GM20000 (cell line): ENCODE measurements at regions not wholly inside any gene's neighbourhood (a gene's known extent, or its start where the extent isn't known, plus 50 kb on each side); places are given as distances from the start of the nearest gene placed in this dataset.

Experiments
- DNase-seq: peaks from one replicate; pipeline ENCODE4 v3.0.0; 2012; ENCODE audit warnings: low spot score
- TF ChIP-seq, protein P1 (sequence below): IDR thresholded peaks from 2 replicates; pipeline ENCODE4 v1.5.1; 2012; ENCODE audit warnings: mild to moderate bottlenecking, control low read depth; ENCODE audit errors: extremely low read depth, missing control alignments

DNA sequence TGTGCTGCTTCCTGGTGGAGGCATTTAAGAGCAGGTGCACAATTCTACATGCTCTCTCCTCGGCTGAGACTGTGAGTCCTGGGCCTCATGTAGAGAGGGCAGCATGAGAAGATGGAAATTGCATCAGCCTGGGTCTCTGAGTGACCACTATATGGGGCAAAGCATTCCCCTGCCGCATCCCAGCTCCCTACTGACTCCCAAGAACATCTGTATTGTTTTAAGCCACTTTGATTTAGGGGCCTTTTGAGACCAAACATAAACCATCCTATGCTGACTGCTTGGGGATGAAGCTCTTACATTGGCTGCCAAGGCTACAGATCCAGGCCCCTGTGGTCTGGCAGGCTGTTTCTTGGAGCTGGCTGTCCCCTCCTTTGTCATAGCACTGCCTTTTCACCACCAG is 101.3 kb upstream of the TBX20 start:
- TF ChIP-seq, protein P1, sequence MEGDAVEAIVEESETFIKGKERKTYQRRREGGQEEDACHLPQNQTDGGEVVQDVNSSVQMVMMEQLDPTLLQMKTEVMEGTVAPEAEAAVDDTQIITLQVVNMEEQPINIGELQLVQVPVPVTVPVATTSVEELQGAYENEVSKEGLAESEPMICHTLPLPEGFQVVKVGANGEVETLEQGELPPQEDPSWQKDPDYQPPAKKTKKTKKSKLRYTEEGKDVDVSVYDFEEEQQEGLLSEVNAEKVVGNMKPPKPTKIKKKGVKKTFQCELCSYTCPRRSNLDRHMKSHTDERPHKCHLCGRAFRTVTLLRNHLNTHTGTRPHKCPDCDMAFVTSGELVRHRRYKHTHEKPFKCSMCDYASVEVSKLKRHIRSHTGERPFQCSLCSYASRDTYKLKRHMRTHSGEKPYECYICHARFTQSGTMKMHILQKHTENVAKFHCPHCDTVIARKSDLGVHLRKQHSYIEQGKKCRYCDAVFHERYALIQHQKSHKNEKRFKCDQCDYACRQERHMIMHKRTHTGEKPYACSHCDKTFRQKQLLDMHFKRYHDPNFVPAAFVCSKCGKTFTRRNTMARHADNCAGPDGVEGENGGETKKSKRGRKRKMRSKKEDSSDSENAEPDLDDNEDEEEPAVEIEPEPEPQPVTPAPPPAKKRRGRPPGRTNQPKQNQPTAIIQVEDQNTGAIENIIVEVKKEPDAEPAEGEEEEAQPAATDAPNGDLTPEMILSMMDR: no peak

DNA sequence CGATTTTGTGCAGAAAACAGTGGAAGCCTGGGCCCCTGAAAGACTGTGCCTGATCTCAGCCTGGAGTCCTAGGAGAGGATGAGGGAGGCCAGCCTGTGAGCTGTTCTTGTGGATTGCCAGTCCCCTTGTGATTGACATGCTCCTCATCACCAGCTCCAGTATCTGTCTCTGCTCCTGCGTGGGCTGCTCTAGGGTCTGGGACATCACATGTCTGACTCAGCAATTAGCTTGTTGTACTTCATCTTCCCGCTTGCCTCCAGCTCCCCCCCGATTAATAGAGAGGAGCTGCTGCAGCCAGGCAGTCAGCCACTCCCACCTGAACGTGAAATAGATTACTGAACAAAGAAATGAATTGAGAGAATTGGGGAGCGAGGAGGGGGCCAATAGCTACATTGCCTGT is 99.6 kb upstream of the TBX20 start:
- DNase-seq: no peak
- TF ChIP-seq, protein P1: no peak

More for the DNA sequence above, 101.3 kb upstream of the TBX20 start:
- DNase-seq: no peak

DNA sequence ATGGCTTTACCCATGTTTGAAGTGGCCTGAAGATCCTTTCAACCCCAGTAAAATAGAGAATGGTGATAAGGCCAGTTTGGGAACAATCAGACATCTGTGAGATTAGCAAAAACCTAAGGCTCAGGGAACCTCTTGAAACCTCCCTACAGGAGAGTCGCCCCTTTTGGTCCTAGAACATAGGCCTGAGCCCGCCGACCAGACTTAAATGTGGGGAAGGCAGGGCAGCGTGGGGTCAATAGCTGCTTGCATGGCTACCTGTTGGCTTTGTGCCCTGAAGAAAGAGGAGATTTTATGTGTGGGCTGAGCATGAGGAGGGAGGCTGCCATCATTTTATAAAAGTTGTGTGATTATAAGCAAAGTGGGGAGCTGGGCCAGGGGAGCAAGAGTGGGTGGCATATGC is 97.6 kb upstream of the TBX20 start:
- DNase-seq: no peak
- TF ChIP-seq, protein P1: no peak

- no peak for DNase-seq
- TF ChIP-seq, protein P1: no peak
Observed at GRCh38 chr7:35348611-35349400, 94.9 kb upstream of the TBX20 start.

DNA sequence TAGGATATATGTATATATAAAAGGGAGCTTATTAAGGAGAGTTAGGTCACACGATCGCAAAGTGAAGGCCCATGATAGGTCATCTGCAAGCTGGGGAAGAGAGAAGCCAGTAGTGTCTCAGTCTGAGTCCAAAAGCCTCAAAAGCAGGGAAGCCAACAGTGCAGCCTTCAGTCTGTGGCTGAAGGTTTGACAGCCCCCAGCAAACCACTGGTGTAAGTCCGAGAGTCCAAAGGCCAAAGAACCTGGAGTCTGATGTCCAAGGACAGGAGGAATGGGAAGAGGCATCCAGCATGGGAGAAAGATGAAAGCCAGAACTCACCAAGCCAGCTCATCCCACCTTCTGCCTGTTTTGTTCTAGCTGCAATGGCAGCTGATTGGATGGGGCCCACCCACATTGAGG is 88.9 kb upstream of the TBX20 start:
- TF ChIP-seq, protein P1: no peak
- no peak for DNase-seq

- TF ChIP-seq, protein P1: no peak
Observed at GRCh38 chr7:35339811-35340210, 85.9 kb upstream of the TBX20 start.

DNA sequence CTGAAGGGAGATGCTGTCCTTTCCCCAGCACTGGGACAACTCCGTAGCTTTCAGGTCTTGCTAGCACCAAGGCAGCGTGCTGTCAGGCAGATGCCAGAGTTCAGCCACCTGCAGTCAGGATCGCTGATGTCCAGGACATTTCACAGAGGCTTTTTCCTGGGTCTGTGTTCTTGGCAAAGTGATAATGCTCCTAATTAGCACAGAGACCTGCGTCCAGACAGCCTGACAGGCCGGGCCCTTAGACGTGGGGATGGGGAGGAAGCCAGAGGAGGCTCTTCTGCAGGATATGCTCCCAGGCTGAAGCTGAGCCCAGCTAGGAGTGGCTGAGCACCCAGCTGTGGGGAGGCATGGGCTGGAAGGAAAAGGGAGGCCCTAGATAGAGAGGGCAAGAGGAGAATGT is 82.5 kb upstream of the TBX20 start:
- TF ChIP-seq, protein P1: no peak
- no peak for DNase-seq

More at GRCh38 chr7:35339811-35340210, 85.9 kb upstream of the TBX20 start:
- no peak for DNase-seq
